GM18867 (cell line): ENCODE measurements at regions not wholly inside any gene's neighbourhood (a gene's known extent, or its start where the extent isn't known, plus 50 kb on each side); places are given as distances from the start of the nearest gene placed in this dataset.
"Not testable (repeated sequence)": the region's sequence is repeated elsewhere in the genome, so short reads cannot be mapped to it uniquely, and the experiment has no call there.

Experiments
- ATAC-seq: cut with Tn5 transposase; IDR thresholded peaks from one replicate; pipeline ENCODE4 v1.9.1; 2021; ENCODE audit warnings: mild to moderate bottlenecking, moderate library complexity; ENCODE audit not compliant: unreplicated experiment

- ATAC-seq = not testable (repeated sequence)
Observed at GRCh38 chr13:18240086-18240485, 941.5 kb downstream of the TUBA3C start.

GRCh38 chr13:18238586-18238985 lies 943.0 kb downstream of the TUBA3C start:
- ATAC-seq = not testable (repeated sequence)

- no peak for ATAC-seq
Observed at GRCh38 chr13:18236528-18236815, 945.2 kb downstream of the TUBA3C start.

GRCh38 chr13:18235756-18236527 lies 945.7 kb downstream of the TUBA3C start:
- no peak for ATAC-seq

- no peak for ATAC-seq
Observed at GRCh38 chr13:18235172-18235571, 946.5 kb downstream of the TUBA3C start.

GRCh38 chr13:18234451-18234850 lies 947.2 kb downstream of the TUBA3C start:
- ATAC-seq = not testable (repeated sequence)

- no peak for ATAC-seq
Observed at GRCh38 chr13:18233783-18234299, 947.8 kb downstream of the TUBA3C start.

- ATAC-seq = no peak
Observed at GRCh38 chr13:18232994-18233782, 948.4 kb downstream of the TUBA3C start.

- ATAC-seq = no peak
Observed at GRCh38 chr13:18232298-18232993, 949.2 kb downstream of the TUBA3C start.

GRCh38 chr13:18224411-18224810 lies 957.2 kb downstream of the TUBA3C start:
- not testable (repeated sequence) for ATAC-seq

- not testable (repeated sequence) for ATAC-seq
Observed at GRCh38 chr13:18214689-18215088, 966.9 kb downstream of the TUBA3C start.

- not testable (repeated sequence) for ATAC-seq
Observed at GRCh38 chr13:18213511-18213910, 968.1 kb downstream of the TUBA3C start.

- no peak for ATAC-seq
Observed at GRCh38 chr13:18212873-18213272, 968.8 kb downstream of the TUBA3C start.

GRCh38 chr13:18211752-18212560 lies 969.7 kb downstream of the TUBA3C start:
- peak; percentile 69 for ATAC-seq

- not testable (repeated sequence) for ATAC-seq
Observed at GRCh38 chr13:18204614-18205178, 976.9 kb downstream of the TUBA3C start.

- not testable (repeated sequence) for ATAC-seq
Observed at GRCh38 chr13:18195365-18195678, 986.3 kb downstream of the TUBA3C start.

GRCh38 chr13:18194631-18195364 lies 986.8 kb downstream of the TUBA3C start:
- not testable (repeated sequence) for ATAC-seq

- not testable (repeated sequence) for ATAC-seq
Observed at GRCh38 chr13:18194104-18194503, 987.5 kb downstream of the TUBA3C start.
